HEK293 (cell line): ENCODE measurements at regions not wholly inside any gene's neighbourhood (a gene's known extent, or its start where the extent isn't known, plus 50 kb on each side); places are given as distances from the start of the nearest gene placed in this dataset.

Experiments
- CTCF ChIA-PET: fragments of 350-600 bp; formaldehyde crosslinking; extraction: SDS; loops from one replicate; lab custom pipeline; 2021; ENCODE audit warnings: antibody characterized with exemption; lab: Yijun Ruan, JAX
- POLR2A ChIA-PET: fragments of 300-600 bp; formaldehyde crosslinking; extraction: SDS; loops from one replicate; lab custom pipeline; 2020; ENCODE audit warnings: antibody characterized with exemption, inconsistent platforms; lab: Yijun Ruan, JAX
- H3K27ac ChIP-seq: fragments of 200-500 bp; sonication (Bioruptor generic); 2 replicates; pipeline ENCODE4 v1.5.1; 2014; ENCODE audit warnings: low read depth, low read length, control low read depth, inconsistent platforms; ENCODE audit errors: extremely low read depth
- H3K36me3 ChIP-seq, 2 experiments: fragments of 200-500 bp in 1 of 2; sonication (Bioruptor generic) in 1 of 2; 1 replicate in 1 of 2; 2 replicates in 1 of 2; pipeline ENCODE4 v1.5.1; 2014 to 2017; ENCODE audit warnings: inconsistent platforms in 2 of 2, low read length in 2 of 2; ENCODE audit not compliant: control insufficient read depth in 2 of 2, insufficient read depth in 1 of 2
- H3K4me1 ChIP-seq: fragments of 200-500 bp; sonication (Bioruptor generic); 2 replicates; pipeline ENCODE4 v1.5.1; 2014; ENCODE audit warnings: mild to moderate bottlenecking, low read length, inconsistent platforms; ENCODE audit not compliant: control insufficient read depth, insufficient read depth
- H3K4me3 ChIP-seq: 2 replicates; pipeline ENCODE4 v1.5.1; 2011; ENCODE audit warnings: low read depth, mild to moderate bottlenecking, control low read depth, low read length, moderate library complexity
- H3K9me3 ChIP-seq: fragments of 200-500 bp; sonication (Bioruptor generic); 2 replicates; pipeline ENCODE4 v1.5.1; 2014; ENCODE audit warnings: low read depth, low read length, inconsistent platforms; ENCODE audit not compliant: control insufficient read depth, insufficient read depth
- AEBP2 ChIP-seq: fragments of 450-650 bp; formaldehyde crosslinking; IDR thresholded peaks from 2 replicates; pipeline ENCODE4 v1.5.1; 2016; ENCODE audit warnings: missing biosample characterization, missing genetic modification characterization, borderline replicate concordance
- SP7 ChIP-seq: fragments of 450-650 bp; formaldehyde crosslinking; IDR thresholded peaks from 2 replicates; pipeline ENCODE4 v1.5.1; 2016; ENCODE audit warnings: missing biosample characterization, missing genetic modification characterization
- YY1 ChIP-seq: fragments of 450-650 bp; formaldehyde crosslinking; IDR thresholded peaks from 2 replicates; pipeline ENCODE4 v1.5.1; 2018; ENCODE audit warnings: missing biosample characterization, missing genetic modification characterization
- YY2 ChIP-seq: fragments of 450-650 bp; formaldehyde crosslinking; IDR thresholded peaks from 2 replicates; pipeline ENCODE4 v1.5.1; 2016; ENCODE audit warnings: missing biosample characterization, missing genetic modification characterization
- ZBTB8A ChIP-seq: fragments of 450-650 bp; formaldehyde crosslinking; IDR thresholded peaks from 2 replicates; pipeline ENCODE4 v1.5.1; 2016; ENCODE audit warnings: missing biosample characterization, missing genetic modification characterization
- ZFP69B ChIP-seq: fragments of 450-650 bp; formaldehyde crosslinking; IDR thresholded peaks from 2 replicates; pipeline ENCODE4 v1.5.1; 2016; ENCODE audit warnings: missing biosample characterization, missing genetic modification characterization
- ZNF148 ChIP-seq: fragments of 450-650 bp; formaldehyde crosslinking; IDR thresholded peaks from 2 replicates; pipeline ENCODE4 v1.5.0; 2017; ENCODE audit warnings: missing biosample characterization, missing genetic modification characterization, borderline replicate concordance
- ZNF174 ChIP-seq: fragments of 450-650 bp; formaldehyde crosslinking; IDR thresholded peaks from 2 replicates; pipeline ENCODE4 v1.5.0; 2017; ENCODE audit warnings: missing biosample characterization, mild to moderate bottlenecking, missing genetic modification characterization
- ZNF184 ChIP-seq: fragments of 450-650 bp; IDR thresholded peaks from 2 replicates; pipeline ENCODE4 v1.5.1; 2018; ENCODE audit warnings: missing biosample characterization, mild to moderate bottlenecking, missing genetic modification characterization
- ZNF19 ChIP-seq: fragments of 450-650 bp; formaldehyde crosslinking; IDR thresholded peaks from 2 replicates; pipeline ENCODE4; 2016; ENCODE audit warnings: missing biosample characterization, missing genetic modification characterization, low read depth
- ZNF202 ChIP-seq: fragments of 450-650 bp; formaldehyde crosslinking; IDR thresholded peaks from 2 replicates; pipeline ENCODE4 v1.5.1; 2016; ENCODE audit warnings: missing biosample characterization, missing genetic modification characterization, borderline replicate concordance
- ZNF354C ChIP-seq: fragments of 450-650 bp; formaldehyde crosslinking; IDR thresholded peaks from 2 replicates; pipeline ENCODE4 v1.5.1; 2016; ENCODE audit warnings: missing biosample characterization, missing genetic modification characterization, low read depth, borderline replicate concordance
- ZNF449 ChIP-seq: fragments of 450-650 bp; formaldehyde crosslinking; IDR thresholded peaks from 2 replicates; pipeline ENCODE4 v1.5.1; 2017; ENCODE audit warnings: missing biosample characterization, mild to moderate bottlenecking, missing genetic modification characterization, moderate library complexity
- ZNF473 ChIP-seq: fragments of 450-650 bp; formaldehyde crosslinking; IDR thresholded peaks from 2 replicates; pipeline ENCODE4 v1.5.1; 2017; ENCODE audit warnings: missing biosample characterization, missing genetic modification characterization
- ZNF48 ChIP-seq: fragments of 450-650 bp; formaldehyde crosslinking; IDR thresholded peaks from 2 replicates; pipeline ENCODE4 v1.5.1; 2016; ENCODE audit warnings: missing biosample characterization, missing genetic modification characterization
- ZNF521 ChIP-seq: fragments of 450-650 bp; formaldehyde crosslinking; IDR thresholded peaks from 2 replicates; pipeline ENCODE4 v1.5.1; 2017; ENCODE audit warnings: missing biosample characterization, mild to moderate bottlenecking, missing genetic modification characterization
- ZNF560 ChIP-seq: fragments of 450-650 bp; formaldehyde crosslinking; IDR thresholded peaks from 2 replicates; pipeline ENCODE4 v1.5.1; 2017; ENCODE audit warnings: missing biosample characterization, missing genetic modification characterization, borderline replicate concordance
- ZNF600 ChIP-seq: fragments of 450-650 bp; formaldehyde crosslinking; IDR thresholded peaks from 2 replicates; pipeline ENCODE4 v1.5.1; 2016; ENCODE audit warnings: missing biosample characterization, missing genetic modification characterization
- ZNF624 ChIP-seq: fragments of 450-650 bp; formaldehyde crosslinking; IDR thresholded peaks from 2 replicates; pipeline ENCODE4 v1.5.1; 2017; ENCODE audit warnings: missing biosample characterization, missing genetic modification characterization
- ZNF660 ChIP-seq: fragments of 450-650 bp; IDR thresholded peaks from 2 replicates; pipeline ENCODE4 v1.5.1; 2018; ENCODE audit warnings: missing biosample characterization, mild to moderate bottlenecking, missing genetic modification characterization
- ZNF707 ChIP-seq: fragments of 450-650 bp; formaldehyde crosslinking; IDR thresholded peaks from 2 replicates; pipeline ENCODE4 v1.5.1; 2016; ENCODE audit warnings: missing biosample characterization, missing genetic modification characterization
- ZNF768 ChIP-seq: fragments of 450-650 bp; formaldehyde crosslinking; IDR thresholded peaks from 2 replicates; pipeline ENCODE4 v1.5.1; 2018; ENCODE audit warnings: missing biosample characterization, mild to moderate bottlenecking, missing genetic modification characterization
- ZNF776 ChIP-seq: fragments of 450-650 bp; formaldehyde crosslinking; IDR thresholded peaks from 2 replicates; pipeline ENCODE4 v1.5.0; 2017; ENCODE audit warnings: missing biosample characterization, missing genetic modification characterization, borderline replicate concordance
- ZNF785 ChIP-seq: fragments of 450-650 bp; formaldehyde crosslinking; IDR thresholded peaks from 2 replicates; pipeline ENCODE4 v1.5.1; 2016; ENCODE audit warnings: missing biosample characterization, missing genetic modification characterization
- ZSCAN5A ChIP-seq: fragments of 450-650 bp; formaldehyde crosslinking; IDR thresholded peaks from 2 replicates; pipeline ENCODE4 v1.5.1; 2016; ENCODE audit warnings: missing biosample characterization, missing genetic modification characterization
- TF ChIP-seq, protein P1 (sequence below): fragments of 450-650 bp; formaldehyde crosslinking; IDR thresholded peaks from 2 replicates; pipeline ENCODE4 v1.5.1; 2016; ENCODE audit warnings: missing biosample characterization, missing genetic modification characterization
- TF ChIP-seq, protein P2 (sequence below): fragments of 450-650 bp; formaldehyde crosslinking; IDR thresholded peaks from 2 replicates; pipeline ENCODE4 v1.5.1; 2017; ENCODE audit warnings: missing biosample characterization, missing genetic modification characterization

DNA sequence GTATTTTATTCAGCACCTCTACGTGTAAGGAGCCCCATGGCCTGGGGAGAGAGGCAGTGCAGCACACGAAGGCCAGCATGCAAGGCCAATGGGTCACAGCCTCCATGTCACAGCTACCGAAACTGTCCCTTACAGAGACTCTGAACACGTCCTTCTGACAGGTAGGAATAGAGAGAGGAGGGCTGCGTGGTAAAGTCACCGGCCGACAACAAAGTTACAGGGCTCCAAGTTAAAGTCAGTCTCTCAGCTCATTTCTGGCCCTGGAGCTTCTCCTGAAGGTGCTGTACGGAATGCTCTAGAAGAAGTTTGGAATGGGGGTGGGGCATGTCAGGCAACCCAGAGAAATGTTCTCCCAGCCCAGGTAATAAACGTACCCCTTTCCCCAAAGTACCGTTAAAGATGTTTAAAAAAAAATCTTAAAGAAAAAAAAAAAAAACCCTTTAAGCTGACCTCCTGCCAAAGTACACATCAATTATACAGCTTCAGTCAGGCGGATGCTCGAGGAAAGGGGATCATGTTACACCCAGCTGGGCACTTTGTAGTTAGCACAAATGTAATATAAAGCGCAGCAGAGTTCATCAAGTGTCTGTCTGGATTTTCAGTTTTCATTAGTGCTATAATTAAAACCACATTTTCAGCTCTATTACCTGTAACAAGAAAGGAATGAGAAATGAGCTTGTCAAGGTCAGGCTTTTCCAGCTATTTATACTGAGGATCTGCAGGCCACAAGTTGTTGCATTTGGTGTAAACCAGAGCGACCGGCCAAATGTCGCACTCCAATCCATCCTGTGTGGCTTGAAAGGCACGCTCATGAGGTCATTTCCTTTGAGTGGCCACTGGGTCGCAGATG, 53.3 kb upstream of the CDKN3 start:
- Histone ChIP-seq H3K36me3 (no peaks in the 10 kb centered on the region), H3K4me3 (no peak overlapping the region), H3K27ac (peak overlapping the region; percentile 56), H3K4me1 (peaks cover 19% of the 10 kb centered on the region), H3K9me3 (no peaks in the 10 kb centered on the region)
- ChIA-PET CTCF (interaction anchor here (0.5 to 1.7 kb wide), 4 partner anchors 14 to 519 kb away, joined by 3 to 6 read pairs (median 4); no protein-coding TSS in a partner anchor), POLR2A (interaction anchor here (0.7 to 1.1 kb wide), 2 partner anchors 17 to 222 kb away, joined by 3 to 6 read pairs; no protein-coding TSS in a partner anchor)
- TF ChIP-seq ZNF19 (tag by site-specific recombination) (no peak), ZSCAN5A (tag by site-specific recombination) (no peak), ZNF148 (tag by site-specific recombination) (no peak), ZNF785 (tag by site-specific recombination) (no peak), ZNF768 (tag by site-specific recombination) (no peak), ZFP69B (tag by site-specific recombination) (no peak), ZNF707 (tag by site-specific recombination) (no peak), ZNF521 (tag by site-specific recombination) (no peak), ZNF354C (tag by site-specific recombination) (no peak), ZNF473 (tag by site-specific recombination) (no peak), ZNF560 (tag by site-specific recombination) (no peak), ZNF600 (tag by site-specific recombination) (no peak), ZBTB8A (tag by site-specific recombination) (no peak), YY1 (tag by site-specific recombination) (no peak), ZNF449 (tag by site-specific recombination) (peak; percentile 28; the same call in 1 of the 2 replicates), ZNF776 (tag by site-specific recombination) (no peak), AEBP2 (tag by site-specific recombination) (no peak), ZNF174 (tag by site-specific recombination) (no peak), ZNF660 (tag by site-specific recombination) (no peak), ZNF624 (no peak), ZNF184 (tag by site-specific recombination) (no peak), ZNF48 (tag by site-specific recombination) (no peak), YY2 (tag by site-specific recombination) (no peak), SP7 (tag by site-specific recombination) (peak; percentile 93), ZNF202 (no peak)
- TF ChIP-seq, protein P1, sequence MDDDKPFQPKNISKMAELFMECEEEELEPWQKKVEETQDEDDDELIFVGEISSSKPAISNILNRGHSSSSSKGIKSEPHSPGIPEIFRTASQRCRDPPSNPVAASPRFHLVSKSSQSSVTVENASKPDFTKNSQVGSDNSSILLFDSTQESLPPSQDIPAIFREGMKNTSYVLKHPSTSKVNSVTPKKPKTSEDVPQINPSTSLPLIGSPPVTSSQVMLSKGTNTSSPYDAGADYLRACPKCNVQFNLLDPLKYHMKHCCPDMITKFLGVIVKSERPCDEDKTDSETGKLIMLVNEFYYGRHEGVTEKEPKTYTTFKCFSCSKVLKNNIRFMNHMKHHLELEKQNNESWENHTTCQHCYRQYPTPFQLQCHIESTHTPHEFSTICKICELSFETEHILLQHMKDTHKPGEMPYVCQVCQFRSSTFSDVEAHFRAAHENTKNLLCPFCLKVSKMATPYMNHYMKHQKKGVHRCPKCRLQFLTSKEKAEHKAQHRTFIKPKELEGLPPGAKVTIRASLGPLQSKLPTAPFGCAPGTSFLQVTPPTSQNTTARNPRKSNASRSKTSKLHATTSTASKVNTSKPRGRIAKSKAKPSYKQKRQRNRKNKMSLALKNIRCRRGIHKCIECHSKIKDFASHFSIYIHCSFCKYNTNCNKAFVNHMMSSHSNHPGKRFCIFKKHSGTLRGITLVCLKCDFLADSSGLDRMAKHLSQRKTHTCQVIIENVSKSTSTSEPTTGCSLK (tag by site-specific recombination), result no peak
- TF ChIP-seq, protein P2, sequence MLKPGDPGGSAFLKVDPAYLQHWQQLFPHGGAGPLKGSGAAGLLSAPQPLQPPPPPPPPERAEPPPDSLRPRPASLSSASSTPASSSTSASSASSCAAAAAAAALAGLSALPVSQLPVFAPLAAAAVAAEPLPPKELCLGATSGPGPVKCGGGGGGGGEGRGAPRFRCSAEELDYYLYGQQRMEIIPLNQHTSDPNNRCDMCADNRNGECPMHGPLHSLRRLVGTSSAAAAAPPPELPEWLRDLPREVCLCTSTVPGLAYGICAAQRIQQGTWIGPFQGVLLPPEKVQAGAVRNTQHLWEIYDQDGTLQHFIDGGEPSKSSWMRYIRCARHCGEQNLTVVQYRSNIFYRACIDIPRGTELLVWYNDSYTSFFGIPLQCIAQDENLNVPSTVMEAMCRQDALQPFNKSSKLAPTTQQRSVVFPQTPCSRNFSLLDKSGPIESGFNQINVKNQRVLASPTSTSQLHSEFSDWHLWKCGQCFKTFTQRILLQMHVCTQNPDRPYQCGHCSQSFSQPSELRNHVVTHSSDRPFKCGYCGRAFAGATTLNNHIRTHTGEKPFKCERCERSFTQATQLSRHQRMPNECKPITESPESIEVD (tag by site-specific recombination), result peak; percentile 86
